IPS-15b (cell line): ENCODE measurements at regions not wholly inside any gene's neighbourhood (a gene's known extent, or its start where the extent isn't known, plus 50 kb on each side); places are given as distances from the start of the nearest gene placed in this dataset.

Experiments used
- H3K27me3 ChIP-seq: one replicate; pipeline ENCODE4 v1.6.1; 2013; ENCODE audit warnings: low read length; ENCODE audit not compliant: control insufficient read depth, insufficient read depth
- H3K36me3 ChIP-seq: one replicate; pipeline ENCODE4 v1.6.1; 2013; ENCODE audit warnings: low read length; ENCODE audit not compliant: control insufficient read depth, insufficient read depth
- H3K4me1 ChIP-seq: one replicate; pipeline ENCODE4 v1.6.1; 2013; ENCODE audit warnings: mild to moderate bottlenecking, low read length; ENCODE audit not compliant: control insufficient read depth, insufficient read depth
- H3K4me3 ChIP-seq: one replicate; pipeline ENCODE4 v1.5.1; 2013; ENCODE audit warnings: low read depth, low read length
- H3K9ac ChIP-seq: one replicate; pipeline ENCODE4 v1.6.1; 2013; ENCODE audit warnings: low read depth, mild to moderate bottlenecking, low read length
- H3K9me3 ChIP-seq: one replicate; pipeline ENCODE4 v1.6.1; 2013; ENCODE audit warnings: mild to moderate bottlenecking, low read length; ENCODE audit not compliant: control insufficient read depth, insufficient read depth

GRCh38 chr11:134880788-134881187 is 468.7 kb upstream of the B3GAT1 start:
- Histone ChIP-seq H3K36me3 (no peaks in the 10 kb centered on the region), H3K9ac (no peak overlapping the region), H3K4me3 (no peak overlapping the region), H3K4me1 (no peaks in the 10 kb centered on the region), H3K27me3 (no peaks in the 10 kb centered on the region), H3K9me3 (no peaks in the 10 kb centered on the region)

- no peaks in the 10 kb centered on the region for H3K4me1 ChIP-seq
- H3K27me3 ChIP-seq, result no peaks in the 10 kb centered on the region
- H3K36me3 ChIP-seq, result no peaks in the 10 kb centered on the region
- H3K4me3 ChIP-seq, result no peak overlapping the region
- no peaks in the 10 kb centered on the region for H3K9me3 ChIP-seq
- no peak overlapping the region for H3K9ac ChIP-seq
Observed at GRCh38 chr11:134879931-134880330, 467.9 kb upstream of the B3GAT1 start.

- H3K27me3 ChIP-seq, result no peaks in the 10 kb centered on the region
- H3K36me3 ChIP-seq, result no peaks in the 10 kb centered on the region
- no peak overlapping the region for H3K9ac ChIP-seq
Observed at GRCh38 chr11:134879341-134879740, 467.3 kb upstream of the B3GAT1 start.

DNA sequence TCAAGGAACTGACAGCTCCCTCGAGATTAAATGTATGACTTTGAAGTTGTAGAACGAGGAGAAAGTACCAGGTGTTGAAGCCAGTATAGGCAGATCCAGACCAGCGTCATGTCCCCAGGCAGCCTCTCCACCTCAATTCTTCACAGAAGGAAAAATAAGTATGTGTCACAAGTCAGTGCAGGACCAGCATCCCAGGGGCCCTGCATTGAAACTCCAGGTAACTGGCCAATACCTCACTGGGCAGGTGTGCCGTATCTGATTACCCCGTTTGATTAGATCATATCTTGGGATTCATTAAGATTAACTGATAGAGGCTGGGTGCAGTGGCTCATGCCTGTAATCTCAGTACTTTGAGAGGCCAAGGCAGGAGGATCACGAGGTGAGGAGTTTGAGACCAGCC is 466.7 kb upstream of the B3GAT1 start:
- Histone ChIP-seq H3K9ac (no peak overlapping the region), H3K4me1 (no peaks in the 10 kb centered on the region), H3K9me3 (no peaks in the 10 kb centered on the region), H3K36me3 (no peaks in the 10 kb centered on the region), H3K4me3 (no peak overlapping the region), H3K27me3 (no peaks in the 10 kb centered on the region)

More at GRCh38 chr11:134879341-134879740, 467.3 kb upstream of the B3GAT1 start:
- Histone ChIP-seq H3K4me1 (no peaks in the 10 kb centered on the region), H3K4me3 (no peak overlapping the region), H3K9me3 (no peaks in the 10 kb centered on the region)

DNA sequence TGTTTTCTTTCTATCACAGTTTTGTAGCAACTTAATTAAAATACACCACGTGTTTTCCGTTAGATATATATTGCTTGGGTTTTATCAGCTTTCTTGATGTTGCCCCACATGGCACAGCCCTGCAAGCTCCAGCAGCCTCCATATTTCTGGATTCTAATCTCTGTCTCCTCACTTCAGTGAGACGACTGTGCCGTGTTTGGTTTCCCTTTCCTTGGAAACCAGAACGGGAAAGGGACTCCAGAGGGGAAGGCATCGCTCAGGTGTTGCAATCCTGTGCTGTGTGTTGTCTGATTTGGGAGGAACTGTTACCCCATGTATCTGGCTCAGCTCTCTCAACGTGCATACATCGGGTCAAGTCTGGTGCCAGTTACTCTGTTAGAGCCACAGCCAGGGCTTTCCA is 464.2 kb upstream of the B3GAT1 start:
- Histone ChIP-seq H3K36me3 (no peaks in the 10 kb centered on the region), H3K9me3 (no peaks in the 10 kb centered on the region), H3K9ac (no peak overlapping the region), H3K4me3 (no peak overlapping the region), H3K27me3 (no peaks in the 10 kb centered on the region), H3K4me1 (no peaks in the 10 kb centered on the region)

DNA sequence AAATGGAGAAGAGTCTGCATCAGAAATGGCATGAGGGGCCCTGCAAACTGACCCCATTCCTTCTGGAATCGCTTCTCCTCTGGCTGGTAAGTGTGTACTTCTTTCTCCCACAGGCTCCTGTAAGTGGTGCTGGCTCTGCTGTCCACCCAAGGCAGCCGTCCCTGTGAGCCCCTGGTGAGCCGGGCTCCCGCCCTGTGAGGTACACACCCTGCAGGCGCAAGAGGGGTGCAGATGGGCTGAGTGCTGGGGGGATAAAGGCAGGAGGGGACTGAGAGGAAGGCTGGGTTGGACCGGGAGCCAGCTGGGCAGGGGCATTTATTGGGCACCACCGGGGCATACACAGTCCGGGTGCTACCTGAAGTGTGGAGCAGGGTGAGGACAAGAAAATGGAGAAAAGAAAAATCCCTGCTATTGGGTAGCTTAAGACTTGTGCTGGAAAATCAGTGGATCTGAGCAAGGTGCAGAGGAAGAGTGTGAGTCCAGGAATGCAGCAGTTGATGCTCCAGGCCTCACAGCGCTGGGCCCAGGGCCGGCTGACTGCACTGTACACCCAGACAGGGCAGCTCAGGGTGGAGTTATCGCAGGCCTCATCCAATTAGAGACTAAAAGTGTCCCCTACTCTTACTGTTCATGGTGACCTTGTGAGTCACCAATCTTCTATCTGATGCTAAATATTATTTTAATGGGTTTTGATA is 455.1 kb upstream of the B3GAT1 start:
- no peak overlapping the region for H3K4me3 ChIP-seq
- no peaks in the 10 kb centered on the region for H3K9me3 ChIP-seq
- no peaks in the 10 kb centered on the region for H3K36me3 ChIP-seq
- H3K4me1 ChIP-seq, result no peaks in the 10 kb centered on the region
- H3K27me3 ChIP-seq, result peaks cover 4% of the 10 kb centered on the region
- H3K9ac ChIP-seq, result no peak overlapping the region

DNA sequence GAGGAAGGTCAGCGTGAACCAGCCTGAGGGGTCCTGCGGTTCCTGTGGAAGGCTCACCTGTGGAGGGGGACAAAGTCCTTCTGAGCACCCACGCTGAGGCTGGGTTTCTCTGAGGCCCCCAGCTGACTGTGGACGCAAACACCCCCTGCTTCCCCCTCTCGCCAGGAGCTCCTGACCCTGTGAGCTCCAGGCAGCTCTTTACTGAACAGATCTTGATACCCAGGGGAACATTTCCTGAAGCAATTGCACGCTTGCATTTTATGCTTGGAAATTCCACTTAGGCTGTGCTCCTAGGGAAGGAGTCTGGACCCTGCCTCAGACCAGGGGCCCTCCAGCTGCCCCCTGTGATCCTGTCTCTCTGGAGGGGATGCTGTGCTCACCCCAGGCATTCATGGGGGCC is 454.2 kb upstream of the B3GAT1 start:
- Histone ChIP-seq H3K4me3 (no peak overlapping the region), H3K9ac (no peak overlapping the region), H3K4me1 (no peaks in the 10 kb centered on the region), H3K36me3 (no peaks in the 10 kb centered on the region), H3K27me3 (peaks cover 4% of the 10 kb centered on the region), H3K9me3 (no peaks in the 10 kb centered on the region)

DNA sequence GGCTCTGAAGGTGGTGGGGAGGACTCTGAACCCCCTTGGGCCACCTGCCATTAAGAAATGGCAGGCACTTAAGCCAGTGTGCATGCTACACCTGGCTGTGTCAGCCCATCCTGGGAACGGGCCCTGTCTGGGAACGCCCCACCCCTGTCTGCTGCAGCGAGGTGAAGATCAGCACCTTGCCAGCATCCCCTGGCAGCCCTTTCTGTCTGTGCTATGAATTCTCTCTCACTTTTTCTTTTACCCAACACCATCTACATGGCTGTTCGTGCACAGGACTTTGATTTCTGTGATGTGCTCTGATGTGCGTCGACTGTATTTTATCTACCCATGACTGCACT is 452.9 kb upstream of the B3GAT1 start:
- H3K4me3 ChIP-seq, result no peak overlapping the region
- no peaks in the 10 kb centered on the region for H3K4me1 ChIP-seq
- no peak overlapping the region for H3K9ac ChIP-seq
- H3K9me3 ChIP-seq, result no peaks in the 10 kb centered on the region
- H3K36me3 ChIP-seq, result no peaks in the 10 kb centered on the region
- H3K27me3 ChIP-seq, result peaks cover 4% of the 10 kb centered on the region

GRCh38 chr11:134864233-134864967 is 452.4 kb upstream of the B3GAT1 start:
- Histone ChIP-seq H3K27me3 (peaks cover 4% of the 10 kb centered on the region), H3K9ac (no peak overlapping the region), H3K4me1 (no peaks in the 10 kb centered on the region), H3K4me3 (no peak overlapping the region), H3K36me3 (no peaks in the 10 kb centered on the region), H3K9me3 (no peaks in the 10 kb centered on the region)

DNA sequence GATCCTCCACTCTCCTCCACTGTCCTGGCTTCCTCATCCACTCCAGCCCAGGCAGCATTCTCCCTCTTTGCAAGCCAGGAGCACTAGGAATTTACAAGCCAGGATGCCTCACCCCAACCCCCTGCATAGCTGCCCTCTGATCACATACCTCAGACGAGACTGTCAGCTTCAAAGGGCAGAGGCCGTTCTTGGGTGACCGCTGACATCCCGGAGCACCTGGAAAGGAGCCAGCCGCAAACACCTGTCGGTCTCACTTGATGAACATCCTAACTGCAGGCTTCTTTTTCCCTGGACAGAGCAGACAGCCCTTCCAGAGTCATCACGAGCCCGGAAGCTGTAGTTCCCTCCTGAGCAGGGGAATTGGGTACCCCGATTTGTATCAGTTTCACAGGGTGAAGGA is 451.3 kb upstream of the B3GAT1 start:
- H3K36me3 ChIP-seq, result no peaks in the 10 kb centered on the region
- H3K27me3 ChIP-seq, result peaks cover 4% of the 10 kb centered on the region
- no peak overlapping the region for H3K4me3 ChIP-seq
- no peak overlapping the region for H3K9ac ChIP-seq
- H3K4me1 ChIP-seq, result no peaks in the 10 kb centered on the region
- no peaks in the 10 kb centered on the region for H3K9me3 ChIP-seq

GRCh38 chr11:134862587-134863195 is 450.6 kb upstream of the B3GAT1 start:
- no peaks in the 10 kb centered on the region for H3K27me3 ChIP-seq
- H3K4me3 ChIP-seq, result no peak overlapping the region
- H3K36me3 ChIP-seq, result no peaks in the 10 kb centered on the region
- H3K4me1 ChIP-seq, result no peaks in the 10 kb centered on the region
- no peaks in the 10 kb centered on the region for H3K9me3 ChIP-seq
- H3K9ac ChIP-seq, result no peak overlapping the region

- H3K36me3 ChIP-seq, result no peaks in the 10 kb centered on the region
- no peak overlapping the region for H3K4me3 ChIP-seq
- H3K9ac ChIP-seq, result no peak overlapping the region
- no peaks in the 10 kb centered on the region for H3K4me1 ChIP-seq
- no peaks in the 10 kb centered on the region for H3K27me3 ChIP-seq
- no peaks in the 10 kb centered on the region for H3K9me3 ChIP-seq
Observed at GRCh38 chr11:134862105-134862502, 450.1 kb upstream of the B3GAT1 start.
